ENCODE measurements at regions not wholly inside any gene's neighbourhood (a gene's known extent, or its start where the extent isn't known, plus 50 kb on each side); places are given as distances from the start of the nearest gene placed in this dataset.

- TF ChIP-seq TAF1 (IDR thresholded peaks at IDR 0.05; ENCODE audit: low read depth): no peak
- no peak for TF ChIP-seq TCF12 (IDR thresholded peaks at IDR 0.05; ENCODE audit: low read depth)
- no peak for TF ChIP-seq NFIC (IDR thresholded peaks at IDR 0.05)
- TF ChIP-seq ZBTB7A (IDR thresholded peaks at IDR 0.05; ENCODE audit: low read depth): no peak
- no peak for TF ChIP-seq CREB1 (IDR thresholded peaks at IDR 0.05; ENCODE audit: low read depth)
- no peak for TF ChIP-seq USF1 (IDR thresholded peaks at IDR 0.05)
- no peak for TF ChIP-seq FOXM1 (IDR thresholded peaks at IDR 0.05; ENCODE audit: borderline replicate concordance, low read depth)
- TF ChIP-seq CEBPB (IDR thresholded peaks at IDR 0.05): no peak
- TF ChIP-seq RAD21 (IDR thresholded peaks at IDR 0.05; ENCODE audit: low read depth): no peak
- no peak for TF ChIP-seq REST (IDR thresholded peaks at IDR 0.05; ENCODE audit: low read depth)
- no peak for TF ChIP-seq MAX (IDR thresholded peaks at IDR 0.05)
- no peak for TF ChIP-seq YY1 (IDR thresholded peaks at IDR 0.05; ENCODE audit: low read depth)
- no peak for TF ChIP-seq EGR1 (IDR thresholded peaks at IDR 0.05)
- TF ChIP-seq TEAD4 (IDR thresholded peaks at IDR 0.05): no peak
- no peak for TF ChIP-seq EP300 (IDR thresholded peaks at IDR 0.05; ENCODE audit: borderline replicate concordance)
Observed at GRCh38 chr2:182477774-182478173, 50.9 kb upstream of the PDE1A start.

DNA sequence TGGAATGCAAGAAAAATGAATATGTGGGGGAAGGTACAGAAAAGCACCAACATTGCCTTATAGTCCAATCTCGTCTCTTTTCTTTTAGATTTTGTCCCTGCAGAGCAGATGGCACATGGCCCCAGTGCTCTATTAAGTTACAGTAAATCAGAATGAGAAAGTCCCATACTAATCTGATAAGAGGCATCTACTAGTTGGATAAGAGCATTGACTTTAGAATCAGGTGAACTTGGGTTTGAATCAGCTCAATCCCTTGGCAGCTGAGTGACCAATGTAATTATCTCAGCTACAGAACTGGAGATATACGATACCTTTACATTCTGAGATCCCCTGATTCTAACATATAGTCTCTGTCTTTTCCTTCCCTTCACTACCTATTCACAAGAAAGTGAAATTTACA lies 54.8 kb upstream of the PDE1A start:
- TF ChIP-seq FOXM1 (IDR thresholded peaks at IDR 0.05; ENCODE audit: borderline replicate concordance, low read depth) (no peak), ZBTB7A (IDR thresholded peaks at IDR 0.05; ENCODE audit: low read depth) (no peak), CEBPB (IDR thresholded peaks at IDR 0.05) (no peak)

DNA sequence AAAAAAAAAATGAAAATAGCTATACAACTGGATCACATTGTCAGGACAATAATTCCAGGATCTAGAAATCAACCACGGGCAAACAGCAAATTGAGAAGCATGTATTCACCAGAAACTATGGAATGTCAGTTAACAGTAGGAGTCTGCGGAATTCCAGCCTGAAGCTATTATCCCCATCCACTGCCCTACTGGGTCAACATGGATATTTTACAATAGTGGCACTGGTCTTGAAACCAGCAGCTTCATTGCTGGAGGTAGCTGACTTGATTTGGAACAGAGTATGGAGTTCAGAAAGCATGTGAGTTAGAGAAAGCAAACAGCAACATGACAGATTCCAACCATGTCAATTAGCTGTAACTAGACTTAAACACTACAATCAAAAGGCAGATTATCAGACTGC lies 55.7 kb upstream of the PDE1A start:
- TF ChIP-seq YY1 (IDR thresholded peaks at IDR 0.05; ENCODE audit: low read depth) (no peak), NFIC (IDR thresholded peaks at IDR 0.05) (no peak), TEAD4 (IDR thresholded peaks at IDR 0.05) (no peak), USF1 (IDR thresholded peaks at IDR 0.05) (no peak), FOXM1 (IDR thresholded peaks at IDR 0.05; ENCODE audit: borderline replicate concordance, low read depth) (no peak), TAF1 (IDR thresholded peaks at IDR 0.05; ENCODE audit: low read depth) (no peak), ZBTB7A (IDR thresholded peaks at IDR 0.05; ENCODE audit: low read depth) (no peak), RAD21 (IDR thresholded peaks at IDR 0.05; ENCODE audit: low read depth) (no peak), MAX (IDR thresholded peaks at IDR 0.05) (no peak), CREB1 (IDR thresholded peaks at IDR 0.05; ENCODE audit: low read depth) (no peak), EP300 (IDR thresholded peaks at IDR 0.05; ENCODE audit: borderline replicate concordance) (no peak), EGR1 (IDR thresholded peaks at IDR 0.05) (no peak), CEBPB (IDR thresholded peaks at IDR 0.05) (no peak), REST (IDR thresholded peaks at IDR 0.05; ENCODE audit: low read depth) (no peak), TCF12 (IDR thresholded peaks at IDR 0.05; ENCODE audit: low read depth) (no peak)

DNA sequence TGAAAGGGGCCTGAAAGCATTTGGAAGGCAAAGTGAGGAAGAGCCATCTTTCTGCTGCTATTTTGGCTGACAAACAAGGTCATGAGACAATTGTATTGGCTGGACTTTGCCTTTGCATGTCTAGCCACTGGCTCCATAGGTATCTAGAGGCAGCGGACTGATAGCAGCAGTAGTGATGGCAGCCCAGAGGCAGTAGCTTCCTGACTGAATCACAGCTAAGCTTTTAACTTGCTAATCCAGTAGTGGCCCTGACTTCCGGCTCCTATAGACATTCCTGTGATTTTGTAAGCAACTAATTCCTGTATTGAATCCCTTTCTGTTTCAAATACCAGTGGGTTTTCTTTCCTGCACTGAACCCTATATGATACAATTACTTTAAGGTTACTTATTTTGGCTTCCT lies 69.8 kb upstream of the PDE1A start:
- no peak for TF ChIP-seq TEAD4 (IDR thresholded peaks at IDR 0.05)
- no peak for TF ChIP-seq ZBTB7A (IDR thresholded peaks at IDR 0.05; ENCODE audit: low read depth)
- no peak for TF ChIP-seq CEBPB (IDR thresholded peaks at IDR 0.05)

GRCh38 chr2:182499706-182500470 lies 73.1 kb upstream of the PDE1A start:
- TF ChIP-seq TEAD4 (IDR thresholded peaks at IDR 0.05): no peak
- no peak for TF ChIP-seq FOXM1 (IDR thresholded peaks at IDR 0.05; ENCODE audit: borderline replicate concordance, low read depth)
- TF ChIP-seq CREB1 (IDR thresholded peaks at IDR 0.05; ENCODE audit: low read depth): no peak
- TF ChIP-seq TCF12 (IDR thresholded peaks at IDR 0.05; ENCODE audit: low read depth): no peak

GRCh38 chr2:182503886-182504285 lies 77.0 kb upstream of the PDE1A start:
- TF ChIP-seq TCF12 (IDR thresholded peaks at IDR 0.05; ENCODE audit: low read depth) (no peak), EGR1 (IDR thresholded peaks at IDR 0.05) (no peak), USF1 (IDR thresholded peaks at IDR 0.05) (no peak), CREB1 (IDR thresholded peaks at IDR 0.05; ENCODE audit: low read depth) (no peak), REST (IDR thresholded peaks at IDR 0.05; ENCODE audit: low read depth) (no peak), EP300 (IDR thresholded peaks at IDR 0.05; ENCODE audit: borderline replicate concordance) (no peak), RAD21 (IDR thresholded peaks at IDR 0.05; ENCODE audit: low read depth) (no peak), TAF1 (IDR thresholded peaks at IDR 0.05; ENCODE audit: low read depth) (no peak), TEAD4 (IDR thresholded peaks at IDR 0.05) (no peak), MAX (IDR thresholded peaks at IDR 0.05) (no peak)

Measured in Ishikawa (cell line).